ENCODE measurements at regions not wholly inside any gene's neighbourhood (a gene's known extent, or its start where the extent isn't known, plus 50 kb on each side); places are given as distances from the start of the nearest gene placed in this dataset.

GRCh38 chr12:90428465-90428864 lies 526.5 kb downstream of the CCER1 start:
- DNase-seq (ENCODE audit: low spot score) (no peak), FAIRE-seq (no peak)

GRCh38 chr12:90423965-90424364 lies 531.0 kb downstream of the CCER1 start:
- DNase-seq (ENCODE audit: low spot score) = no peak
- no peak for FAIRE-seq

GRCh38 chr12:90410962-90411361 lies 544.0 kb downstream of the CCER1 start:
- DNase-seq (ENCODE audit: low spot score) (no peak), FAIRE-seq (no peak)

GRCh38 chr12:90407841-90408240 lies 547.1 kb downstream of the CCER1 start:
- no peak for DNase-seq (ENCODE audit: low spot score)
- no peak for FAIRE-seq

- DNase-seq (ENCODE audit: low spot score) = no peak
- FAIRE-seq = no peak
These were observed 550.9 kb downstream of the CCER1 start for GRCh38 chr12:90404071-90404470.

GRCh38 chr12:90401185-90401584 lies 553.8 kb downstream of the CCER1 start:
- FAIRE-seq (no peak), DNase-seq (ENCODE audit: low spot score) (no peak)

- FAIRE-seq (no peak), DNase-seq (ENCODE audit: low spot score) (no peak)
These were observed 555.6 kb downstream of the CCER1 start for GRCh38 chr12:90399357-90399756.

- FAIRE-seq (no peak), DNase-seq (ENCODE audit: low spot score) (no peak)
These were observed 556.6 kb downstream of the CCER1 start for GRCh38 chr12:90398285-90398836.

GRCh38 chr12:90396556-90396955 lies 558.4 kb downstream of the CCER1 start:
- FAIRE-seq (no peak), DNase-seq (ENCODE audit: low spot score) (no peak)

GRCh38 chr12:90393652-90394051 lies 561.3 kb downstream of the CCER1 start:
- FAIRE-seq = no peak
- no peak for DNase-seq (ENCODE audit: low spot score)

GRCh38 chr12:90393089-90393488 lies 561.9 kb downstream of the CCER1 start:
- FAIRE-seq (no peak), DNase-seq (ENCODE audit: low spot score) (no peak)

- DNase-seq (ENCODE audit: low spot score) = no peak
- no peak for FAIRE-seq
These were observed 564.0 kb downstream of the CCER1 start for GRCh38 chr12:90390947-90391346.

- no peak for FAIRE-seq
- no peak for DNase-seq (ENCODE audit: low spot score)
These were observed 586.9 kb downstream of the CCER1 start for GRCh38 chr12:90368081-90368480.

GRCh38 chr12:90366286-90366685 lies 588.7 kb downstream of the CCER1 start:
- FAIRE-seq (no peak), DNase-seq (ENCODE audit: low spot score) (no peak)

GRCh38 chr12:90360300-90360699 lies 594.7 kb downstream of the CCER1 start:
- FAIRE-seq (no peak), DNase-seq (ENCODE audit: low spot score) (no peak)

GRCh38 chr12:90355711-90356355 lies 599.1 kb downstream of the CCER1 start:
- FAIRE-seq (no peak), DNase-seq (ENCODE audit: low spot score) (no peak)

- no peak for DNase-seq (ENCODE audit: low spot score)
- no peak for FAIRE-seq
These were observed 611.0 kb downstream of the CCER1 start for GRCh38 chr12:90343966-90344365.

- no peak for FAIRE-seq
- no peak for DNase-seq (ENCODE audit: low spot score)
These were observed 612.9 kb downstream of the CCER1 start for GRCh38 chr12:90342081-90342480.

GRCh38 chr12:90339837-90340236 lies 615.1 kb downstream of the CCER1 start:
- DNase-seq (ENCODE audit: low spot score) (no peak), FAIRE-seq (no peak)

GRCh38 chr12:90338365-90338764 lies 616.6 kb downstream of the CCER1 start:
- FAIRE-seq = no peak
- no peak for DNase-seq (ENCODE audit: low spot score)

- FAIRE-seq = no peak
- no peak for DNase-seq (ENCODE audit: low spot score)
These were observed 618.0 kb downstream of the CCER1 start for GRCh38 chr12:90337018-90337417.

- DNase-seq (ENCODE audit: low spot score) (no peak), FAIRE-seq (no peak)
These were observed 619.4 kb downstream of the CCER1 start for GRCh38 chr12:90335566-90335965.

- DNase-seq (ENCODE audit: low spot score) (peak; percentile 1), FAIRE-seq (no peak)
These were observed 621.0 kb downstream of the CCER1 start for GRCh38 chr12:90333939-90334338.

GRCh38 chr12:90333424-90333823 lies 621.6 kb downstream of the CCER1 start:
- no peak for FAIRE-seq
- DNase-seq (ENCODE audit: low spot score) = no peak

All from urothelium cell line (cell line).